HEK293 (cell line): ENCODE measurements at regions not wholly inside any gene's neighbourhood (a gene's known extent, or its start where the extent isn't known, plus 50 kb on each side); places are given as distances from the start of the nearest gene placed in this dataset.

Source experiments
- CTCF ChIA-PET: fragments of 350-600 bp; formaldehyde crosslinking; extraction: SDS; loops from one replicate; lab custom pipeline; 2021; ENCODE audit warnings: antibody characterized with exemption; lab: Yijun Ruan, JAX
- POLR2A ChIA-PET: fragments of 300-600 bp; formaldehyde crosslinking; extraction: SDS; loops from one replicate; lab custom pipeline; 2020; ENCODE audit warnings: antibody characterized with exemption, inconsistent platforms; lab: Yijun Ruan, JAX
- H3K27ac ChIP-seq: fragments of 200-500 bp; sonication (Bioruptor generic); 2 replicates; pipeline ENCODE4 v1.5.1; 2014; ENCODE audit warnings: low read depth, low read length, control low read depth, inconsistent platforms; ENCODE audit errors: extremely low read depth
- H3K36me3 ChIP-seq, 2 experiments: fragments of 200-500 bp in 1 of 2; sonication (Bioruptor generic) in 1 of 2; 1 replicate in 1 of 2; 2 replicates in 1 of 2; pipeline ENCODE4 v1.5.1; 2014 to 2017; ENCODE audit warnings: inconsistent platforms in 2 of 2, low read length in 2 of 2; ENCODE audit not compliant: control insufficient read depth in 2 of 2, insufficient read depth in 1 of 2
- H3K4me1 ChIP-seq: fragments of 200-500 bp; sonication (Bioruptor generic); 2 replicates; pipeline ENCODE4 v1.5.1; 2014; ENCODE audit warnings: mild to moderate bottlenecking, low read length, inconsistent platforms; ENCODE audit not compliant: control insufficient read depth, insufficient read depth
- H3K4me3 ChIP-seq: 2 replicates; pipeline ENCODE4 v1.5.1; 2011; ENCODE audit warnings: low read depth, mild to moderate bottlenecking, control low read depth, low read length, moderate library complexity
- H3K9me3 ChIP-seq: fragments of 200-500 bp; sonication (Bioruptor generic); 2 replicates; pipeline ENCODE4 v1.5.1; 2014; ENCODE audit warnings: low read depth, low read length, inconsistent platforms; ENCODE audit not compliant: control insufficient read depth, insufficient read depth
- ELK4 ChIP-seq: IDR thresholded peaks from 2 replicates; pipeline ENCODE4 v1.6.1; 2011; ENCODE audit warnings: mild to moderate bottlenecking, low read depth, low read length, borderline replicate concordance
- KLF7 ChIP-seq: fragments of 450-650 bp; formaldehyde crosslinking; IDR thresholded peaks from 2 replicates; pipeline ENCODE4 v1.5.1; 2016; ENCODE audit warnings: missing biosample characterization, missing genetic modification characterization, borderline replicate concordance
- MZF1 ChIP-seq: fragments of 450-650 bp; formaldehyde crosslinking; IDR thresholded peaks from 2 replicates; pipeline ENCODE4 v1.5.1; 2017; ENCODE audit warnings: missing biosample characterization, missing genetic modification characterization, borderline replicate concordance
- OSR2 ChIP-seq: fragments of 450-650 bp; formaldehyde crosslinking; IDR thresholded peaks from 2 replicates; pipeline ENCODE4 v1.5.1; 2016; ENCODE audit warnings: missing biosample characterization, missing genetic modification characterization
- SP2 ChIP-seq: fragments of 450-650 bp; formaldehyde crosslinking; IDR thresholded peaks from 2 replicates; pipeline ENCODE4 v1.5.1; 2016; ENCODE audit warnings: missing biosample characterization, missing genetic modification characterization
- TCF7L2 ChIP-seq: IDR thresholded peaks from 2 replicates; pipeline ENCODE4 v1.6.1; 2011; ENCODE audit warnings: low read depth, mild to moderate bottlenecking, inconsistent platforms, low read length, moderate library complexity, borderline replicate concordance
- ZBTB10 ChIP-seq: fragments of 450-650 bp; formaldehyde crosslinking; IDR thresholded peaks from 2 replicates; pipeline ENCODE4 v1.5.1; 2016; ENCODE audit warnings: missing biosample characterization, missing genetic modification characterization
- ZFP69B ChIP-seq: fragments of 450-650 bp; formaldehyde crosslinking; IDR thresholded peaks from 2 replicates; pipeline ENCODE4 v1.5.1; 2016; ENCODE audit warnings: missing biosample characterization, missing genetic modification characterization
- ZNF112 ChIP-seq: fragments of 450-650 bp; formaldehyde crosslinking; IDR thresholded peaks from 2 replicates; pipeline ENCODE4 v1.5.0; 2017; ENCODE audit warnings: missing biosample characterization, missing genetic modification characterization
- ZNF169 ChIP-seq: fragments of 450-650 bp; formaldehyde crosslinking; IDR thresholded peaks from 2 replicates; pipeline ENCODE4 v1.5.1; 2016; ENCODE audit warnings: missing biosample characterization, missing genetic modification characterization
- ZNF174 ChIP-seq: fragments of 450-650 bp; formaldehyde crosslinking; IDR thresholded peaks from 2 replicates; pipeline ENCODE4 v1.5.0; 2017; ENCODE audit warnings: missing biosample characterization, mild to moderate bottlenecking, missing genetic modification characterization
- ZNF184 ChIP-seq: fragments of 450-650 bp; IDR thresholded peaks from 2 replicates; pipeline ENCODE4 v1.5.1; 2018; ENCODE audit warnings: missing biosample characterization, mild to moderate bottlenecking, missing genetic modification characterization
- ZNF19 ChIP-seq: fragments of 450-650 bp; formaldehyde crosslinking; IDR thresholded peaks from 2 replicates; pipeline ENCODE4; 2016; ENCODE audit warnings: missing biosample characterization, missing genetic modification characterization, low read depth
- ZNF280C ChIP-seq: fragments of 450-650 bp; formaldehyde crosslinking; IDR thresholded peaks from 2 replicates; pipeline ENCODE4 v1.5.1; 2016; ENCODE audit warnings: missing biosample characterization, missing genetic modification characterization
- ZNF302 ChIP-seq: fragments of 450-650 bp; formaldehyde crosslinking; IDR thresholded peaks from 2 replicates; pipeline ENCODE4 v1.5.1; 2016; ENCODE audit warnings: missing biosample characterization, missing genetic modification characterization, low read depth
- ZNF350 ChIP-seq: fragments of 450-650 bp; formaldehyde crosslinking; IDR thresholded peaks from 2 replicates; pipeline ENCODE4 v1.5.0; 2017; ENCODE audit warnings: missing biosample characterization, mild to moderate bottlenecking, missing genetic modification characterization
- ZNF488 ChIP-seq: fragments of 450-650 bp; formaldehyde crosslinking; IDR thresholded peaks from 2 replicates; pipeline ENCODE4 v1.5.1; 2016; ENCODE audit warnings: missing biosample characterization, missing genetic modification characterization
- ZNF513 ChIP-seq: fragments of 450-650 bp; IDR thresholded peaks from 2 replicates; pipeline ENCODE4 v1.5.1; 2018; ENCODE audit warnings: missing biosample characterization, missing genetic modification characterization
- ZNF707 ChIP-seq: fragments of 450-650 bp; formaldehyde crosslinking; IDR thresholded peaks from 2 replicates; pipeline ENCODE4 v1.5.1; 2016; ENCODE audit warnings: missing biosample characterization, missing genetic modification characterization
- ZNF747 ChIP-seq: fragments of 450-650 bp; formaldehyde crosslinking; IDR thresholded peaks from 2 replicates; pipeline ENCODE4 v1.5.1; 2016; ENCODE audit warnings: missing biosample characterization, missing genetic modification characterization
- ZNF76 ChIP-seq: fragments of 450-650 bp; formaldehyde crosslinking; IDR thresholded peaks from 2 replicates; pipeline ENCODE4; 2016; ENCODE audit warnings: low read depth, missing biosample characterization, missing genetic modification characterization, borderline replicate concordance
- ZNF785 ChIP-seq: fragments of 450-650 bp; formaldehyde crosslinking; IDR thresholded peaks from 2 replicates; pipeline ENCODE4 v1.5.1; 2016; ENCODE audit warnings: missing biosample characterization, missing genetic modification characterization
- ZNF837 ChIP-seq: fragments of 450-650 bp; formaldehyde crosslinking; IDR thresholded peaks from 2 replicates; pipeline ENCODE4 v1.5.1; 2016; ENCODE audit warnings: missing biosample characterization, missing genetic modification characterization

- Histone ChIP-seq H3K36me3 (no peaks in the 10 kb centered on the region), H3K9me3 (no peaks in the 10 kb centered on the region), H3K4me1 (no peaks in the 10 kb centered on the region), H3K4me3 (no peak overlapping the region), H3K27ac (no peak overlapping the region)
- TF ChIP-seq ZNF19 (tag by site-specific recombination) (no peak), ZNF747 (tag by site-specific recombination) (no peak), ZNF785 (tag by site-specific recombination) (no peak), ZNF488 (tag by site-specific recombination) (no peak), ELK4 (no peak), MZF1 (tag by site-specific recombination) (no peak), OSR2 (tag by site-specific recombination) (no peak), KLF7 (tag by site-specific recombination) (no peak), ZNF112 (tag by site-specific recombination) (no peak), ZNF184 (no peak), TCF7L2 (no peak), ZFP69B (tag by site-specific recombination) (no peak)
- POLR2A ChIA-PET, result no interaction called here
- CTCF ChIA-PET, result no interaction called here
These were observed 590.6 kb upstream of the RAB6C start for GRCh38 chr2:129388870-129389269.

- H3K4me3 ChIP-seq, result no peak overlapping the region
- no peak for TF ChIP-seq ZNF513
- TF ChIP-seq ZNF350 (tag by site-specific recombination), result no peak
- no peak for TF ChIP-seq ZNF174 (tag by site-specific recombination)
- no peak for TF ChIP-seq ZNF280C
- TF ChIP-seq ZNF112 (tag by site-specific recombination), result no peak
- TF ChIP-seq ZNF76, result no peak
- TF ChIP-seq ZBTB10 (tag by site-specific recombination), result no peak
- no peak for TF ChIP-seq ZNF169 (tag by site-specific recombination)
- TF ChIP-seq ZNF707 (tag by site-specific recombination), result no peak
- TF ChIP-seq ZNF302 (tag by site-specific recombination), result no peak
- no peak for TF ChIP-seq ZNF837
- TF ChIP-seq SP2 (tag by site-specific recombination), result no peak
- ChIA-PET POLR2A (no interaction called here), CTCF (interaction anchor here (0.7 to 0.8 kb wide), 2 partner anchors 87 to 200 kb away, joined by 3 read pairs; no protein-coding TSS in a partner anchor)
- no peak overlapping the region for H3K27ac ChIP-seq
- H3K9me3 ChIP-seq, result no peaks in the 10 kb centered on the region
- H3K36me3 ChIP-seq, result no peaks in the 10 kb centered on the region
- H3K4me1 ChIP-seq, result no peaks in the 10 kb centered on the region
These were observed 585.6 kb upstream of the RAB6C start for GRCh38 chr2:129393816-129394215.
